T47D (cell line): ENCODE measurements at regions not wholly inside any gene's neighbourhood (a gene's known extent, or its start where the extent isn't known, plus 50 kb on each side); places are given as distances from the start of the nearest gene placed in this dataset.
"Not testable (repeated sequence)": the region's sequence is repeated elsewhere in the genome, so short reads cannot be mapped to it uniquely, and the experiment has no call there.

Source experiments
- DNase-seq, 2 experiments: peaks; one replicate each; pipeline versions ENCODE4 v3.0.0 to v3.0.0-alpha.2; 2011 to 2012; ENCODE audit warnings: low read depth in 1 of 2, low spot score in 1 of 2
- JUND ChIP-seq: IDR thresholded peaks from 2 replicates; pipeline ENCODE4 v1.6.1; 2012; ENCODE audit warnings: low read depth
- in situ Hi-C: cut with HindIII; loops from 2 replicates; pipeline ENCODE4 v1.10.0; 2016; ENCODE audit warnings: low sequenced_read_pairs, low pct_unique_long_range_greater_than_20kb

DNA sequence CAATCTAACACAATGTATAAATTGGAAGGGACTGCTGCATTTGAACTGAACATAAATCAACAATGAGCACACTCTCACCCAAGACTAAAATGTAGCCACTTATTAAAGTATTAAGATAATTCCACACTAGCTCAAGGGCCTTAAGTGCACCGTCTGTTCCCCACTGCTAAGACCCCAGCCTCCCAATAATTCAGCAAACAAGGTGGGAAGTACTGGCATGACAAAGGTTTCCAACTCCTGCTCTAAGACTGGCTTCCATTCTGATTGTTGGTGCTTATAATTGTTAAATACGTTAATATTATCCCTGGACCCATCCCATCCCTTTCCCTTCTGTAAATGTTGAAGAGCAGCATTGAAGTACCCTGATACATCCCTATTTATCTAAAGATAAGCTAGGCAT, 636.7 kb downstream of the NR2F1-AS1 start:
- in situ Hi-C loops = no loop called here
- no peak for DNase-seq
- TF ChIP-seq JUND = no peak

DNA sequence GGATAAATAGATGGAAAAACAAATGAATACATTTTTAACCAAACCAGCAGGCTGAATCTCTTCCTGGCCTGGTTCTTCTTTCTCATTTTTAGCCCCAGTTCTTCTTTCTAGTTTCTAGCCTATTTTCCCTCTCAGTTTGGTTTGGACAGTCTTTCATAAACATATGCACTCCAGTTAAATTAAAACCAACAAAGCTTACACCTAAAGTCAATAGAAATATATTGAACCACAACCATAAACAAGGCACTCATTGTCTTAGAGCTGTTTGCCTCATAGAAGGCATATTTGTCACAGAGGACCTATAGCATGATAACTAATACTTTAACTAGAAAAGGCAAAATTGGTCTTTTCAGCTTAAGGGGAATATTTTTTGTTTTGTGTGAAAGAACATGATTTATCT, 638.3 kb downstream of the NR2F1-AS1 start:
- TF ChIP-seq JUND = no peak
- in situ Hi-C loops = no loop called here
- peak in 1 of 2 experiments; percentile 16 for DNase-seq

GRCh38 chr5:92941806-92942205, 639.2 kb downstream of the NR2F1-AS1 start:
- peak in 1 of 2 experiments; percentile 83 for DNase-seq
- TF ChIP-seq JUND = no peak
- in situ Hi-C loops = no loop called here

DNA sequence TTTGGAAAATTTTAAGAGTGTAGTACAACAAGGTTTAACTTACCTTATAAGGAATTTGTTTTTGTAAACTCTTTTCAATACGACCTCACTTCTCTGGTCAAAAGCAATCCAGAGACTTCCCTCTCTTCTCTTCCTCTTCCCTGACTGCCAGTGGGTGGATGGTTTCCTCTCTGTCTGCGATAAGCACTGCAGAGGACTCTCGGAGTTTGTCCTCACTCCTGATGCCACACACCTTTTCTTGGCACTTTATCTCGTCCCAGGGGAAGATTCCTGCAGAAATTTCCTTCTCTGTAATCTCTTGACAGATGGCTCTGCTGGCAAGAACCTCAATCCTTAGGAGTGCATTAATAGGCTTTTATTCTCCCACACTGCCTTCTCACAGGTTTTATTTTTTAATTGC, 641.6 kb downstream of the NR2F1-AS1 start:
- TF ChIP-seq JUND = no peak
- in situ Hi-C loops = no loop called here
- DNase-seq = no peak

GRCh38 chr5:92937396-92937795, 643.6 kb downstream of the NR2F1-AS1 start:
- in situ Hi-C loops, DNase-seq: not testable (repeated sequence)

DNA sequence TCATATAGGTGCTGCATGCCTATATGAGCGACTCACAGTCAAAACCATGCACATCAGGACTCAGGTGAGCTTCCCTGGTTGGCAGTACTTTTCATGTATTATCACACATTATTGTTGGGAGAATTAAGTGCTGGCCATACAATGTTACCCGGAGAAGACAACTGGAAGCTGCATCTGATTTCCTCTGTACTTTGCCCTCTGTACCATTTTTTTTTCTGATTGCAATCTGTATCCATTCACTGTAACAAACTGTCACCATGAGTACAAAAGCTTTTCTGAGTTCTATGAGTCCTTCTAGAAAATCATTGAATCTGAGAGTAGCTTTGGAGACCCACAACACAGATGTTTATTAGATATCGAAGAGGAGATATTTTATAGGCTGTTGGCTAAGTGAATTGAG, 651.0 kb downstream of the NR2F1-AS1 start:
- in situ Hi-C loops = no loop called here
- no peak for TF ChIP-seq JUND

GRCh38 chr5:92927291-92927778, 653.7 kb downstream of the NR2F1-AS1 start:
- TF ChIP-seq JUND = no peak
- DNase-seq = no peak
- in situ Hi-C loops = no loop called here

More for the DNA sequence above, 651.0 kb downstream of the NR2F1-AS1 start:
- no peak for DNase-seq

DNA sequence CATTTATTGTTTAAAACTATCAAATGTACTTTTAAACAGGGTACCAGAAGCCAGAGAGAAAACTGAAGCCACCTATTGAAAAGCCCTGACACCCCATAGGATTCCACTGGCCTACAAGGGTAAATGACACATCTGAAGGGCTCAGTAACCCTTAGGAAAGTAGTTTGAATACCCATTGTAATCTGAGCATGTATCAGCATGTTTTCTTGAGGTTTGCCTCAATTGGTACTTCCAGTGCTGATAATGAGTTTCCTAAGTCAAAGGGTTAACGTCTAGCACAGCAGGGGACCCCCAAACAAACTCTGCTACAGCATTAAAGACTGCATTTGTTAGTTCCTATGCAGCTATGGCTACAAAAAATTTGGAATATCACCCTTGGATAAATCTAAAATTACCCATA, 657.1 kb downstream of the NR2F1-AS1 start:
- TF ChIP-seq JUND = no peak
- in situ Hi-C loops = no loop called here
- no peak for DNase-seq

DNA sequence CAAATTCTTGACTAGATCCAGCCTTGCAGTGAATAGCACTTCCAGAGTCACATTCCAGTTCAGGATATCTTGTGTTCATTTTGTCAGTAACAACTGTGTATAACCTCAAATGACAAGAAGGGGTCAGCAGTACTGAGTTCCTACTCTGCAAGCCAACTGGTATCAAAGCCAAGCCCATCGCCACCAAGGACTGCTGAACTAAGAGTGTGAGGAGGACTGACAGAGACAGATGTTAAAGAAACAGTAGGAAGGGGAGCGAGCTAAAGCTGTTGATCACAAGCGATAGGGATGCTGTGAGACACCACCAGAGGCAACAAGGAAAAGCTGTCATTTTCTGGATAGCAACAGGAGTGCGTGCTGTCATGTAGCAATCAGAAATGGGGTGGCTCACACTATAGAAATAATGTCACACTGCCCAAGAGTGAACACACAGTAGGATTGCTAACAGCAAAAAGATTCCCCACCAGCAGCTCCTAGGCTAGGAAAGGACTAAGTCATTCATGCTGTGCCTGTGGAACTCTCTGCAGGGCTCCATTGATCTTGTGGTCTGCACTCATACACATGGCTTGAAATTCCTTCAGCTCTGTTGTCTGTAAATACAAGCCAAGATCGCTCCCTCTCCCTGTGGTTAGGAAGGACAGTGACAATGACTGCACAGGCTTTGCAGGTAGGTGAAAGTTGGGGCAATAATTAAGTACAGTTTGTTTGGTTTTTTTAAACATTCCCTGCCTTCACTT, 658.6 kb downstream of the NR2F1-AS1 start:
- TF ChIP-seq JUND = no peak
- no peak for DNase-seq
- in situ Hi-C loops = no loop called here

GRCh38 chr5:92917044-92917443, 664.0 kb downstream of the NR2F1-AS1 start:
- no peak for DNase-seq
- no peak for TF ChIP-seq JUND
- in situ Hi-C loops = no loop called here

DNA sequence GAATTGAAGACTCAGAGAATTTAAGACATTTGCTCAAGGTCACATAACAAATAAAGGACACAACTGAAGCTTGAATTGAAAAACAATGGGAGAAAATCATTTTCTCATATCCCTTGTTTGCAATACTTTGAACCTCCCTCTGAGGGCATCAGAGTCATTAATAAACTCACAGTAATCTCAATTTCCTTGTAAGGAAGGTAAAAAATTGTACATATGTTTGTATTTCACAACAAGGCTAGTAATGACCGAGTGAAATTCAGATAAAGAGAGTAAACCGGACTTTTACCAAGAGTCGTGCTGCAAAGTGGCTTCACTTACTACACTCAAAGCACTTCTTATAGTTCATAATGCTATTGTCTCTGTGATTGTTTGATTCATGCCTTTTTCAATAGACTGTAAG, 665.0 kb downstream of the NR2F1-AS1 start:
- TF ChIP-seq JUND = no peak
- peak in 1 of 2 experiments; percentile 18 for DNase-seq
- in situ Hi-C loops = no loop called here

DNA sequence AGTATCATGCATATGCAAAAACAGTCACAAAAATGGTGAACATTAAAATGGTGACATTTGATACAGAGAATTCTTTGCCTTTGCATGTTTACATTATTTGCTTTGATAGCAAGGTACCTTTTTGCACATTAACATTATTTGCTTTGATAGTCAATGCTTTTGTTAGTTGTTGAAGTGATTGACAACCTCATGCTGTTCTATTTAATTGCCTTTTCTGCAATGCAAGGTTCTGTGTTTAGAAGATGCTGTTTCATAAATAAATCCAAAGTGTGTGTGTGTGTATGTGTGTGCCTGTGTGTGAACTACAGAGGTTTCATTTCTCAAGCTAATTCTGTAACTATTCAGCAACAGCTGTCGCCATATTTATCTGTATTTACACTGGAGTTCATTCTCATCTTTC, 668.7 kb downstream of the NR2F1-AS1 start:
- no peak for TF ChIP-seq JUND
- no peak for DNase-seq
- in situ Hi-C loops = no loop called here

DNA sequence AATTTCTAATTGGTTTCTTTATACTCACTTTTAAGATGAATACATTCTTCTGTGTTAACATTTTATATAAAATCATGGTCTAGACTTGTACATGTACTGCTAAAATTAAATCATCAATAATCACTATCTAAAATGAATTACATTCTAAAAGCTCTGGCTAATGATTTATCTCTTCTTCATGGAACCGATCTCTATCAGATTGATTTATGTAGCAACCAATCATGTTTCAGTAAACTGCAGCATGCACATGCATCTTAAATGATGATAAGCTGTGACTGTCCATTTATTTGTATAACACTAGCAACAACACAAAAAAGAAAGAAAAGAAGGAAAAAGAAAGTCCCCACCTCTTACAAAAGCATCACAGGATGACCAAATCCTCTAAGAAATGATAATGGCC, 669.2 kb downstream of the NR2F1-AS1 start:
- in situ Hi-C loops = no loop called here
- TF ChIP-seq JUND = no peak
- no peak for DNase-seq

DNA sequence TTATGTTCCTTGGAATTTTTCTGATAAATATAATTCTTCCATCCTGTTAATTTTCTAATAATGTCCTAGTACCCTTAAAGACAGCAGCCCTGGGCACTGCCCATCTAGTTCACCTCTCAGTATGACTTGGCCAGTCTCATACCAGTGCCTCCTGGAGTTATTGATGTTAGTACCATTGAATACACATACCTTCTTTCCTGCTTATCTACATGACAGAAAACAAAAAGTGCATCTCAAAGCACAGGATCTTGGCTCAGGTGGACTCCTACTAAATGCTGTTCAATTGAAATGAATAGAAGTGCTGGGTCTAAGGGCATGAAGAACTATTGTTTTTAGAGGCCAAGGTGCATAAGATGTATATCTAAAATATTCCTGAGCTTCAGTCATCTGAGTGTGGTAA, 669.7 kb downstream of the NR2F1-AS1 start:
- in situ Hi-C loops = no loop called here
- no peak for DNase-seq
- no peak for TF ChIP-seq JUND
